IPS-15b (cell line): ENCODE measurements at regions not wholly inside any gene's neighbourhood (a gene's known extent, or its start where the extent isn't known, plus 50 kb on each side); places are given as distances from the start of the nearest gene placed in this dataset.

Experiments used
- H3K27me3 ChIP-seq: one replicate; pipeline ENCODE4 v1.6.1; 2013; ENCODE audit warnings: low read length; ENCODE audit not compliant: control insufficient read depth, insufficient read depth
- H3K36me3 ChIP-seq: one replicate; pipeline ENCODE4 v1.6.1; 2013; ENCODE audit warnings: low read length; ENCODE audit not compliant: control insufficient read depth, insufficient read depth
- H3K4me1 ChIP-seq: one replicate; pipeline ENCODE4 v1.6.1; 2013; ENCODE audit warnings: mild to moderate bottlenecking, low read length; ENCODE audit not compliant: control insufficient read depth, insufficient read depth
- H3K4me3 ChIP-seq: one replicate; pipeline ENCODE4 v1.5.1; 2013; ENCODE audit warnings: low read depth, low read length
- H3K9ac ChIP-seq: one replicate; pipeline ENCODE4 v1.6.1; 2013; ENCODE audit warnings: low read depth, mild to moderate bottlenecking, low read length
- H3K9me3 ChIP-seq: one replicate; pipeline ENCODE4 v1.6.1; 2013; ENCODE audit warnings: mild to moderate bottlenecking, low read length; ENCODE audit not compliant: control insufficient read depth, insufficient read depth

DNA sequence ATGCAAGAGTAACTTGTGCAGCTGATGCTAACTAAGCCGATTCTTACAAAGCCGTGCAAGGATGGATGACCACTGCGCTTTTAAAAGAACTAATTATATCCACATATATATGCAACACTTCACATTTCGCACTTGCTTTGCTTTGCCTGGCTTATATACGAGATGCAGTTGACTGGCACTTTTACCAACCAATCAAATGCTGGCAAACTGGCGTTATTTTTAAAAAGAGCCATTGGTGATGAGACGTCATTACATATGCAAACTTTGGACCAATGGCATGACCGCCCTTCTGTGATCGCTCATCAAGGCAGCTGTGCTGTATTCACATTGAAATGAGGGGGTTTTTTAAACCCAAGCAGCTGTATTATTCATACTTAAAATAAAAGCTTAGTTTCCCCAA lies 1147.7 kb upstream of the WWC1 start:
- Histone ChIP-seq H3K27me3 (no peaks in the 10 kb centered on the region), H3K4me3 (no peak overlapping the region), H3K9me3 (no peaks in the 10 kb centered on the region), H3K9ac (no peak overlapping the region), H3K4me1 (no peaks in the 10 kb centered on the region), H3K36me3 (no peaks in the 10 kb centered on the region)

DNA sequence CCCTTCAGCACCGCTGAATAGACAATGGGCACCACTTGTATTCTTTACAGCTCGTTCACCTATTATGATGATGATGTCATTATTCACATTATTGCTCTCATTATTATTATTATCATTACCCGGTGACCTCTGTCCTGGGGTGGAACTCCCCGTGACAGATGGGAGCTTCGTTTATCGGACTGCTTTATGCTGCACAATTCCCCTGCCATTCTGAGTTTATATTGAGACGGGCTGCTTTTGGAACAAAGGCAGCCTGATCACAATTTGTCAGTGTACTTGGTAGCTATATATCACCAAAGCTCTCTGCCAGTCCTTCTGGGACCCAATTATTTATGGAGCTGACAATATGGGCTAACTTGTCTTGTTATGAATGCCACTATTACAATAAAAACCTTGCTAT lies 1145.6 kb upstream of the WWC1 start:
- Histone ChIP-seq H3K9me3 (no peaks in the 10 kb centered on the region), H3K4me3 (no peak overlapping the region), H3K9ac (no peak overlapping the region), H3K36me3 (no peaks in the 10 kb centered on the region), H3K27me3 (no peaks in the 10 kb centered on the region), H3K4me1 (no peaks in the 10 kb centered on the region)

DNA sequence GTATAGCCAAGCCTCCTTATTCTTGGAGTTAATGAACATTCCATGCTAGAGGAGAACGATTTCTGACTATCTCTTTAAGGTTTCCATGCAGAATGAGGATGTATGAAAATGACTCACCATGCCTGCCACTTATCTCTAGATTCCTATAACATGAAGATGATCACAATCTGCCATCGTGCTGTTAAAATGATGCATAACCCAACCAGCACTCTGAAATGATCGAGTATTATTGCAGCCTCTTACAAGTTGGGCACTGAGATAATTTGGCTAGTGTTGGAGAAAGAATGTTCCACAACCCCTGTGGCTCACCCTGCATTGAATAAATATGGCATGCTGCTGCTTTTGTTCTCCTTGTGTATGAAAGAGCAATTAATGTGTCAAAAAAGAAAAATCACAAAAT lies 1143.6 kb upstream of the WWC1 start:
- H3K36me3 ChIP-seq, result no peaks in the 10 kb centered on the region
- no peaks in the 10 kb centered on the region for H3K4me1 ChIP-seq
- no peak overlapping the region for H3K9ac ChIP-seq
- H3K4me3 ChIP-seq, result no peak overlapping the region
- H3K9me3 ChIP-seq, result no peaks in the 10 kb centered on the region
- H3K27me3 ChIP-seq, result no peaks in the 10 kb centered on the region

DNA sequence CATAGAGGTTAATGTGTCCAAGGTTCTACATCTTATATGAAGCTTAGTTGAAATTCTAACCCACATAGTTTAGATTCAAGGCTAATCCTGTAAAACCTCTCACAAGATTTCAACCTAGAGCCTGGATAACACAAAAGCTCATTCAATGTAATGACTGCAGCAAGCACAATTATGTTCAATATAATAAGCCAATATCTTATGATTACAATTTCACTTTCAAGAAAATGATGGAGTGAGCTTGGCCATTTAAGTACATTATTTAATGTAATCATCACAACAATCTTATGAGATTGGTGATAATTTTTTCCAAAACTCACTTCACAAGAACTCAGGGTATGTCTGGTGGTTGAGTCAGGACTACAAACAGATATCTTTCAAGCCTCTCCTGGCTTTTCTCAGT lies 1140.8 kb upstream of the WWC1 start:
- Histone ChIP-seq H3K4me1 (peaks cover 3% of the 10 kb centered on the region), H3K9ac (no peak overlapping the region), H3K27me3 (no peaks in the 10 kb centered on the region), H3K36me3 (no peaks in the 10 kb centered on the region), H3K9me3 (no peaks in the 10 kb centered on the region), H3K4me3 (no peak overlapping the region)

DNA sequence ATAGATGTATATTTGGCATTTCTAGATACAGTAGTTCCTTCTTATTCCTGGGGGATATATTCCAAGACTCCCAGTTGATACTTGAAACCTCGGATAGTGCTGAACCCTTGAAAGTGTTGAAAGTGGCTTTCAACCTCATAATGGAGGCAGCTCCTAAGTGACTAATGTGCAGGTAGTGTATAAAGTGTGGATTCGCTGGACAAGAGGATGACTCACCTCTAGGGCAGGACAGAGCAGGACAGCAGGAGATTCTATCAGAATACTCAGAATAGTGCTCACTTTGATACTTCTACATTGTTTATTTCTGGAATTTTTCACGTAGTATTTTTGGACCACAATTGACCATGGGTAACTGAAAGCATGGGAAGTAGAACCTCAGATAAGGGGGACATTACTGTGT lies 1138.9 kb upstream of the WWC1 start:
- no peaks in the 10 kb centered on the region for H3K36me3 ChIP-seq

DNA sequence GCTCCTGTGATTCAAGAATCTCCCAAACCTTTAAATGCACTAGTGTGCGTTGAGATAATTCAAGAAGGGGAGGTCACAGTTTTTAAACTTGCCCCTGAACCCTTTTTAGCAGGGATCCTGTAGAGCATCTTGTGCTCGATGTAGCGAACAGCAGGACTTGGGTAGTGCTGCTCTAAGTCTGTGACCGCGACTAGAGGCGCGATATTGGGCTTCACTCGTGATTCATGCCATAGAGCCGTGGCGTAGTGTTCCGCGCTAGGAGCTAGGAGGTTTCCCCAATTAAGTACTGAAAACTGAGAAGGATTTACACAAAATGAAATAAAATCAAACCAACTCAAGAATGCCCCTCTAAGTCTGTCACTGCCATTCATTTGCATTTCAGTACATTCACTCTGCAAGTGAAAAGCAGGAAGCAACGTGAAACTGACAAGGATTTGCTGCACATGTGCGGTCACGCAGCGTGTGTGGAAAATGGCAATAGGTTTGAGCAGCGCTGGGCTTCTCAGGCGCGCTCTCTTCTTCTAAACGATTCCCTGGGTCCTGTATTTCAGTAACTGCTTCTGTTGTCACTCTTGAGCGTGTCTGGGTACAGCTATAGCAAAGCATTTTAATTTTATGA lies 1135.9 kb upstream of the WWC1 start:
- H3K36me3 ChIP-seq, result no peaks in the 10 kb centered on the region
- peaks cover 3% of the 10 kb centered on the region for H3K4me1 ChIP-seq
- H3K9ac ChIP-seq, result no peak overlapping the region
- no peaks in the 10 kb centered on the region for H3K27me3 ChIP-seq
- no peak overlapping the region for H3K4me3 ChIP-seq
- H3K9me3 ChIP-seq, result no peaks in the 10 kb centered on the region

More for the DNA sequence above, 1138.9 kb upstream of the WWC1 start:
- H3K9ac ChIP-seq, result no peak overlapping the region
- no peak overlapping the region for H3K4me3 ChIP-seq
- no peaks in the 10 kb centered on the region for H3K27me3 ChIP-seq
- H3K9me3 ChIP-seq, result no peaks in the 10 kb centered on the region
- H3K4me1 ChIP-seq, result peaks cover 3% of the 10 kb centered on the region

DNA sequence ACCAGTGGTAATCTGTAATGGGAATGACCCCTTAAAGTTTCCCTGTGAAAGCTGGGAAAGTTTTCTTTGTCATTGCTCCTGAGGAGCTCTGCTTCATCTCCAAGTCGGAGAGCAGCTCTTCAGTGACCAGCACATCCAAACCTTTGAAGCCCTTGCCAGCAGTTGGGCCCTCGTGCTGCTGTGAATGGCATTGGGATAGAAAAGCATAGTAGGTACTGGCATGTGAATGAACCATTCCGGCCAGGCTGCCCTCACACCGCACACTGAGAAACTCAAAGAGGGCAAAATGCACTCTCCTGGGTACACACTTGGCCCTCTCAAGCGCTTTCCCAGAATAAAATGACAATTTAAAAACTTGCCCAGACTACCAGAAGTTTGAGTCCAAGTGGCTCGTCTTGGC lies 1135.0 kb upstream of the WWC1 start:
- Histone ChIP-seq H3K27me3 (no peaks in the 10 kb centered on the region), H3K36me3 (no peaks in the 10 kb centered on the region), H3K4me1 (peaks cover 3% of the 10 kb centered on the region), H3K9ac (no peak overlapping the region), H3K4me3 (no peak overlapping the region), H3K9me3 (no peaks in the 10 kb centered on the region)

DNA sequence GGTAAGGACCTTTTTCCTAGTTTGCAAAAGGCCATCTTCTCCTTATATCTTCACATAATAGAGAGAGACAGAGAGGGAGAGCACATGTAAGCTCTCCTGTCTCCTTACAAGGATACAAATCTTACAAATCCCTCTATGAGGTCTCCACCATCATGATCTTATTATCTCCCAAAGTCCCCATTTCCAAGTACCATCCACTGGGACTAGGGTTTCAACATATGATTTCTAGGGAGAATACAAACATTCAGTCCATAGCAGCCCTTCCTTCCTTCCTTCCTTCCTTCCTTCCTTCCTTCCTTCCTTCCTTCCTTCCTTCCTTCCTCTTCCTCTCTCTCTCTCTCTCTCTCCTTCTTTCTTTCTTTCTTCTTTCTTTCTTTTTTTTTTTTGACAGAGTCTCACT lies 1132.9 kb upstream of the WWC1 start:
- H3K9me3 ChIP-seq, result no peaks in the 10 kb centered on the region

DNA sequence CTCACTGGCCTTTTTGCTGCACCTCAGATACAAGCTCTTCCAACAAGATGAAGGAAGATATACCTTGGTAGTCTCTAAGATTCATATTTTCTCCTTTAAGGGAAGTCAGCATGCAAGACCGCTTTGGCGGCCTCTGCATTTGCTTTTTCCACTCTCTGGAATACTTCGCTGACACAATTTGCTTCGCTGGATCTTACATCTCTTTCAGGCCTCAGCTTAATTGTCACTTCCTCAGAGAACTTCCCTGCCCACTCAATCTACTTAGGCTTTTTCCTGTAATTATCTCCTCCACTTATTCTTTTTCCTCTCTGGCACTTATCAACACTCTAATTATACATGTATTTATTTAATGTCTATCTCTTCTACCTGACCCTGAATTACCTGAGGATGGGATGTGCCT lies 1131.1 kb upstream of the WWC1 start:
- Histone ChIP-seq H3K36me3 (no peaks in the 10 kb centered on the region), H3K9me3 (no peaks in the 10 kb centered on the region), H3K9ac (no peak overlapping the region), H3K4me3 (no peak overlapping the region), H3K27me3 (no peaks in the 10 kb centered on the region), H3K4me1 (no peaks in the 10 kb centered on the region)

More for the DNA sequence above, 1132.9 kb upstream of the WWC1 start:
- no peaks in the 10 kb centered on the region for H3K27me3 ChIP-seq
- H3K4me3 ChIP-seq, result no peak overlapping the region
- no peaks in the 10 kb centered on the region for H3K36me3 ChIP-seq
- H3K9ac ChIP-seq, result no peak overlapping the region
- H3K4me1 ChIP-seq, result peaks cover 3% of the 10 kb centered on the region

DNA sequence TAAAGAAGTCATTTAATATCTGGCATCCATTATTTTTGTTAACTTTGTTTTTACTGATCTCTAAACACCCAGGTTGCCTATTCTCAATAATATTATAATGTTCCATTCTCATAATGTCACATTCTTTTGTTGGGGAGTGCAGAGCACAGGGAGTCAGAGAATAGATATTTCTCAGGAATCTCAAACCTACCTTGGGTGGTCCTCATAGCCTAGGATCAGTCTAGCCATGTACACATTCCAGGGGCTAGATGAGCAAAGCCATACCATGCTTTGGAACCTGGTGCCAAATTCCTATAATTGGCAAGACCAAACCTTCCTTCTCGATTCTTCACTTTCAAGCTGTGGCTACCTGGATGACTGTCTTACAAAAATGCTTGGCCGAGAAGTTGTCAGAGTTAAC lies 1124.7 kb upstream of the WWC1 start:
- Histone ChIP-seq H3K27me3 (no peaks in the 10 kb centered on the region), H3K4me3 (no peak overlapping the region), H3K9ac (no peak overlapping the region), H3K9me3 (no peaks in the 10 kb centered on the region), H3K36me3 (no peaks in the 10 kb centered on the region), H3K4me1 (no peaks in the 10 kb centered on the region)

DNA sequence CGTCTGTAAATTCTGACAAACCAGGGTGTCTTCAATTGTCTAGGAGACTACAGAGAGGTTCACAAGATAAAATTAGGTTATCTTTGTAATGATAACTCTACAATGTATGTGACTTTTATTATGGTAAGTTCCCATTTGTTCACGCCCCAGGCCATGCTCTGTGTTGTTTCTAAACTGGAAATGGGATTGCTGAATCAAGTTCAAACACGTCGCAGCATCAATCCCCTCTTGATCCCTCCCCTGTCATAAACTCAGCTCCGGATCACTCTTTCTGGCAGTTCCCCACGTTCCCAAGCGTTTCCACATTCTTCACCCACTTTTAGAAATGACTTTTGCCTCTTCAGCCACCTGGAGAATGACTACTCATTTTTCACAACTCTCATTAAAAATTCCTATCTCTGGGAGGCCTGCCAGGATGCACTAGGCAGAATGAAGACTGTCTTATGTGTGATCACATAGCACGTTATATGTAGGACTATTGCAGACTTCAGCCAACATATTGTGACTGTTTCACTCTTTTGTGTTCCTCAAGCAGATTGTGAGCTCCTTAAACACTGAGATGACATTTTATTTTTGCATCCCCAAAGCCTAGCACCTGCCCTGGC lies 1124.2 kb upstream of the WWC1 start:
- no peak overlapping the region for H3K9ac ChIP-seq
- H3K9me3 ChIP-seq, result no peaks in the 10 kb centered on the region
- no peaks in the 10 kb centered on the region for H3K36me3 ChIP-seq
- H3K4me1 ChIP-seq, result no peaks in the 10 kb centered on the region
- no peak overlapping the region for H3K4me3 ChIP-seq
- no peaks in the 10 kb centered on the region for H3K27me3 ChIP-seq

DNA sequence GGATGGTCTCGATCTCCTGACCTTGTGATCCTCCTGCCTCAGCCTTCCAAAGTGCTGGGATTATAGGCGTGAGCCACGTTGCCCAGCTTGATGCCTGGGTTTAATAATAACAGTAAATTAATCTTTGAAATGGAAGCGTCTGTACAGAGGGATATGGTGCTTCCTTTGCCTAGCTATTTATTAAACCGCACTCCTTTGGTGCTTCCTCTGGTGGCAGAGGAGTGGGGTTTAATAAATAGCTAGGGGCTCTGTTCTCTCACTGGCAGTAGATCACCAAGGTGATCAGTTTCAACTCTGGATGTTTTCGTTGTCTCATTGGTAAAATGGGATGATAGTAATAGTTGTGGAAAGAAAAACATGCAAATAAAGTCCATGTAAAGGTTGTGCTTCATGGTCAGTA lies 1122.5 kb upstream of the WWC1 start:
- no peak overlapping the region for H3K9ac ChIP-seq
- H3K27me3 ChIP-seq, result no peaks in the 10 kb centered on the region
- H3K4me1 ChIP-seq, result peaks cover 4% of the 10 kb centered on the region
- H3K36me3 ChIP-seq, result no peaks in the 10 kb centered on the region
- H3K9me3 ChIP-seq, result no peaks in the 10 kb centered on the region
- H3K4me3 ChIP-seq, result no peak overlapping the region
